ENCODE measurements at regions not wholly inside any gene's neighbourhood (a gene's known extent, or its start where the extent isn't known, plus 50 kb on each side); places are given as distances from the start of the nearest gene placed in this dataset.
"Not testable (repeated sequence)": the region's sequence is repeated elsewhere in the genome, so short reads cannot be mapped to it uniquely, and the experiment has no call there.

- H3K9me1 ChIP-seq (ENCODE audit: control insufficient read depth, extremely low read depth, insufficient read depth, low read length): no peaks in the 10 kb centered on the region
- FAIRE-seq: no peak
These were observed 462.0 kb downstream of the RPS6KC1 start for GRCh38 chr1:213513006-213513405.

GRCh38 chr1:213514408-213515179, 463.6 kb downstream of the RPS6KC1 start:
- FAIRE-seq; H4K20me1 ChIP-seq (ENCODE audit: control insufficient read depth, extremely low read depth, insufficient read depth, low read length): not testable (repeated sequence)

More at GRCh38 chr1:213513006-213513405, 462.0 kb downstream of the RPS6KC1 start:
- H3K9ac ChIP-seq (ENCODE audit: control insufficient read depth, extremely low read depth, insufficient read depth, low read length): no peak overlapping the region
- no peaks in the 10 kb centered on the region for H3K9me3 ChIP-seq (ENCODE audit: control insufficient read depth, low read depth, low read length)
- no peaks in the 10 kb centered on the region for H3K4me1 ChIP-seq (ENCODE audit: control insufficient read depth, extremely low read depth, insufficient read depth, low read length)
- dilution Hi-C loops (cut with MboI; ENCODE audit: extremely low pct_ligation_motif_present, low sequenced_read_pairs): no loop called here
- no peak for DNase-seq (ENCODE audit: low read depth, low spot score)
- no peak overlapping the region for H3K4me2 ChIP-seq (ENCODE audit: control insufficient read depth, extremely low read depth, insufficient read depth, low read depth, low read length)
- H4K20me1 ChIP-seq (ENCODE audit: control insufficient read depth, extremely low read depth, insufficient read depth, low read length): no peaks in the 10 kb centered on the region
- no peaks in the 10 kb centered on the region for H3K27me3 ChIP-seq (ENCODE audit: control insufficient read depth, extremely low read depth, insufficient read depth, low read length)
- H3K79me2 ChIP-seq (ENCODE audit: control insufficient read depth, insufficient read depth, low read length): no peaks in the 10 kb centered on the region
- no peak overlapping the region for H2AFZ ChIP-seq (ENCODE audit: control insufficient read depth, low read length)
- no peak overlapping the region for H3K27ac ChIP-seq (ENCODE audit: control insufficient read depth, insufficient read depth, low read length)
- no peak overlapping the region for H3K4me3 ChIP-seq (ENCODE audit: control insufficient read depth in 2 of 3, extremely low read depth in 1 of 3, insufficient read depth in 2 of 3, low read depth in 1 of 3, low read length in 3 of 3)
- TF ChIP-seq CTCF (optimal IDR thresholded peaks at IDR 0.05 in 1 of 3, IDR thresholded peaks at IDR 0.05 in 1 of 3, conservative IDR thresholded peaks at IDR 0.05 in 1 of 3; ENCODE audit: extremely low read depth in 1 of 3, insufficient read depth in 2 of 3, low read length in 3 of 3) (no peak), EZH2 (IDR thresholded peaks at IDR 0.05; ENCODE audit: low read length) (no peak)
- no peaks in the 10 kb centered on the region for H3K36me3 ChIP-seq (ENCODE audit: control insufficient read depth in 2 of 2, extremely low read depth in 1 of 2, insufficient read depth in 2 of 2, low read length in 2 of 2)

GRCh38 chr1:213519098-213519497, 468.1 kb downstream of the RPS6KC1 start:
- Histone ChIP-seq H3K79me2 (ENCODE audit: control insufficient read depth, insufficient read depth, low read length) (no peaks in the 10 kb centered on the region), H3K9me3 (ENCODE audit: control insufficient read depth, low read depth, low read length) (no peaks in the 10 kb centered on the region), H3K4me3 (ENCODE audit: control insufficient read depth in 2 of 3, extremely low read depth in 1 of 3, insufficient read depth in 2 of 3, low read depth in 1 of 3, low read length in 3 of 3) (no peak overlapping the region), H3K36me3 (ENCODE audit: control insufficient read depth in 2 of 2, extremely low read depth in 1 of 2, insufficient read depth in 2 of 2, low read length in 2 of 2) (no peaks in the 10 kb centered on the region), H2AFZ (ENCODE audit: control insufficient read depth, low read length) (no peak overlapping the region), H4K20me1 (ENCODE audit: control insufficient read depth, extremely low read depth, insufficient read depth, low read length) (no peaks in the 10 kb centered on the region), H3K9ac (ENCODE audit: control insufficient read depth, extremely low read depth, insufficient read depth, low read length) (no peak overlapping the region), H3K9me1 (ENCODE audit: control insufficient read depth, extremely low read depth, insufficient read depth, low read length) (no peaks in the 10 kb centered on the region), H3K27me3 (ENCODE audit: control insufficient read depth, extremely low read depth, insufficient read depth, low read length) (no peaks in the 10 kb centered on the region), H3K4me2 (ENCODE audit: control insufficient read depth, extremely low read depth, insufficient read depth, low read depth, low read length) (no peak overlapping the region), H3K27ac (ENCODE audit: control insufficient read depth, insufficient read depth, low read length) (no peak overlapping the region), H3K4me1 (ENCODE audit: control insufficient read depth, extremely low read depth, insufficient read depth, low read length) (no peaks in the 10 kb centered on the region)
- FAIRE-seq (no peak), DNase-seq (ENCODE audit: low read depth, low spot score) (no peak)
- TF ChIP-seq CTCF (optimal IDR thresholded peaks at IDR 0.05 in 1 of 3, IDR thresholded peaks at IDR 0.05 in 1 of 3, conservative IDR thresholded peaks at IDR 0.05 in 1 of 3; ENCODE audit: extremely low read depth in 1 of 3, insufficient read depth in 2 of 3, low read length in 3 of 3): no peak
- no peak for TF ChIP-seq EZH2 (IDR thresholded peaks at IDR 0.05; ENCODE audit: low read length)
- dilution Hi-C loops (cut with MboI; ENCODE audit: extremely low pct_ligation_motif_present, low sequenced_read_pairs): no loop called here

More at GRCh38 chr1:213514408-213515179, 463.6 kb downstream of the RPS6KC1 start:
- H3K27me3 ChIP-seq (ENCODE audit: control insufficient read depth, extremely low read depth, insufficient read depth, low read length); H3K4me1 ChIP-seq (ENCODE audit: control insufficient read depth, extremely low read depth, insufficient read depth, low read length); dilution Hi-C loops (cut with MboI; ENCODE audit: extremely low pct_ligation_motif_present, low sequenced_read_pairs); H3K9me1 ChIP-seq (ENCODE audit: control insufficient read depth, extremely low read depth, insufficient read depth, low read length); H2AFZ ChIP-seq (ENCODE audit: control insufficient read depth, low read length); H3K4me2 ChIP-seq (ENCODE audit: control insufficient read depth, extremely low read depth, insufficient read depth, low read depth, low read length); H3K79me2 ChIP-seq (ENCODE audit: control insufficient read depth, insufficient read depth, low read length); H3K27ac ChIP-seq (ENCODE audit: control insufficient read depth, insufficient read depth, low read length); H3K4me3 ChIP-seq (ENCODE audit: control insufficient read depth in 2 of 3, extremely low read depth in 1 of 3, insufficient read depth in 2 of 3, low read depth in 1 of 3, low read length in 3 of 3); H3K9ac ChIP-seq (ENCODE audit: control insufficient read depth, extremely low read depth, insufficient read depth, low read length); H3K36me3 ChIP-seq (ENCODE audit: control insufficient read depth in 2 of 2, extremely low read depth in 1 of 2, insufficient read depth in 2 of 2, low read length in 2 of 2); H3K9me3 ChIP-seq (ENCODE audit: control insufficient read depth, low read depth, low read length); DNase-seq (ENCODE audit: low read depth, low spot score): not testable (repeated sequence)
